ENCODE measurements at regions not wholly inside any gene's neighbourhood (a gene's known extent, or its start where the extent isn't known, plus 50 kb on each side); places are given as distances from the start of the nearest gene placed in this dataset.

- TF ChIP-seq CTCF (IDR thresholded peaks at IDR 0.05) (no peak), POLR2A (IDR thresholded peaks at IDR 0.05) (no peak), EP300 (IDR thresholded peaks at IDR 0.05) (no peak), POLR2AphosphoS5 (IDR thresholded peaks at IDR 0.05) (no peak)
Measured at GRCh38 chr12:126830778-126831680, 1435.9 kb upstream of the TMEM132C start.

All from stomach (tissue), 4 donors.